H9 (cell line): ENCODE measurements at regions not wholly inside any gene's neighbourhood (a gene's known extent, or its start where the extent isn't known, plus 50 kb on each side); places are given as distances from the start of the nearest gene placed in this dataset.

ENCODE experiments used
- DNase-seq: peaks from one replicate; pipeline ENCODE4 v3.0.0-alpha.2; 2017
- H2AFZ ChIP-seq: one replicate; pipeline ENCODE4 v1.6.1; 2013; ENCODE audit warnings: mild to moderate bottlenecking, low read length, control low read depth, moderate library complexity
- H2AK5ac ChIP-seq: 2 replicates; pipeline ENCODE4 v1.6.1; 2013; ENCODE audit warnings: low read length, control low read depth, mixed read lengths; ENCODE audit not compliant: insufficient read length
- H2BK120ac ChIP-seq: one replicate; pipeline ENCODE4 v1.6.1; 2013; ENCODE audit warnings: low read depth, mild to moderate bottlenecking, low read length, control low read depth, inconsistent platforms; ENCODE audit not compliant: poor library complexity, severe bottlenecking
- H2BK12ac ChIP-seq: 2 replicates; pipeline ENCODE4 v1.6.1; 2013; ENCODE audit warnings: low read length, control low read depth, mixed read lengths, low read depth; ENCODE audit not compliant: insufficient read length
- H2BK15ac ChIP-seq: 2 replicates; pipeline ENCODE4 v1.6.1; 2013; ENCODE audit warnings: low read depth, low read length, control low read depth
- H2BK20ac ChIP-seq: one replicate; pipeline ENCODE4 v1.6.1; 2013; ENCODE audit warnings: low read depth, mild to moderate bottlenecking, low read length, control low read depth, inconsistent platforms; ENCODE audit not compliant: poor library complexity, severe bottlenecking
- H2BK5ac ChIP-seq: 2 replicates; pipeline ENCODE4 v1.6.1; 2013; ENCODE audit warnings: low read length, control low read depth, mixed read lengths; ENCODE audit not compliant: insufficient read length
- H3K14ac ChIP-seq: 2 replicates; pipeline ENCODE4 v1.6.1; 2013; ENCODE audit warnings: low read length, control low read depth; ENCODE audit not compliant: insufficient read depth
- H3K18ac ChIP-seq: 2 replicates; pipeline ENCODE4 v1.6.1; 2013; ENCODE audit warnings: low read depth, mild to moderate bottlenecking, mixed read lengths, low read length, control low read depth; ENCODE audit not compliant: insufficient read length
- H3K23ac ChIP-seq: 2 replicates; pipeline ENCODE4 v1.6.1; 2013; ENCODE audit warnings: low read length, control low read depth, mixed read lengths, low read depth; ENCODE audit not compliant: insufficient read length
- H3K23me2 ChIP-seq: 2 replicates; pipeline ENCODE4 v1.6.1; 2013; ENCODE audit warnings: low read depth, mild to moderate bottlenecking, mixed read lengths, low read length, control low read depth; ENCODE audit not compliant: insufficient read length, poor library complexity, severe bottlenecking
- H3K27ac ChIP-seq: 2 replicates; pipeline ENCODE4 v1.5.1; 2013; ENCODE audit warnings: low read length, control low read depth, mixed read lengths, low read depth; ENCODE audit not compliant: insufficient read length
- H3K27me3 ChIP-seq: 2 replicates; pipeline ENCODE4 v1.6.1; 2013; ENCODE audit warnings: low read length, control low read depth, inconsistent platforms; ENCODE audit not compliant: insufficient read depth
- H3K4ac ChIP-seq: 2 replicates; pipeline ENCODE4 v1.6.1; 2013; ENCODE audit warnings: low read depth, mild to moderate bottlenecking, control low read depth, inconsistent platforms, low read length, moderate library complexity
- H3K4me1 ChIP-seq: 2 replicates; pipeline ENCODE4 v1.6.1; 2013; ENCODE audit warnings: low read length, control low read depth, inconsistent platforms; ENCODE audit not compliant: insufficient read depth
- H3K4me2 ChIP-seq: 2 replicates; pipeline ENCODE4 v1.6.1; 2013; ENCODE audit warnings: low read length, control low read depth, mixed read lengths; ENCODE audit not compliant: insufficient read length, insufficient read depth
- H3K56ac ChIP-seq: 2 replicates; pipeline ENCODE4 v1.6.1; 2013; ENCODE audit warnings: low read depth, mild to moderate bottlenecking, mixed read lengths, low read length, control low read depth; ENCODE audit not compliant: insufficient read length
- H3K79me1 ChIP-seq: 2 replicates; pipeline ENCODE4 v1.6.1; 2013; ENCODE audit warnings: low read depth, mild to moderate bottlenecking, moderate library complexity, low read length, control low read depth, inconsistent platforms; ENCODE audit not compliant: insufficient read depth, poor library complexity, severe bottlenecking
- H3K79me2 ChIP-seq: 2 replicates; pipeline ENCODE4 v1.6.1; 2013; ENCODE audit warnings: low read length, control low read depth, inconsistent platforms; ENCODE audit not compliant: insufficient read depth
- H3K9ac ChIP-seq: 2 replicates; pipeline ENCODE4 v1.6.1; 2013; ENCODE audit warnings: low read length, control low read depth, mixed read lengths; ENCODE audit not compliant: insufficient read length; ENCODE audit errors: extremely low read depth
- H3K9me3 ChIP-seq: one replicate; pipeline ENCODE4 v1.6.1; 2013; ENCODE audit warnings: low read depth, low read length, inconsistent platforms; ENCODE audit not compliant: control insufficient read depth
- H3T11ph ChIP-seq: one replicate; pipeline ENCODE4 v1.6.1; 2013; ENCODE audit warnings: mild to moderate bottlenecking, low read length, control low read depth, inconsistent platforms
- H4K20me1 ChIP-seq: one replicate; pipeline ENCODE4 v1.6.1; 2013; ENCODE audit not compliant: control insufficient read depth, insufficient read length, insufficient read depth
- H4K5ac ChIP-seq: 2 replicates; pipeline ENCODE4 v1.6.1; 2013; ENCODE audit warnings: low read depth, mild to moderate bottlenecking, mixed read lengths, low read length, control low read depth; ENCODE audit not compliant: insufficient read length
- H4K8ac ChIP-seq: replicated peaks from 2 replicates; pipeline ENCODE4 v1.6.1; 2013; ENCODE audit warnings: low read length, control low read depth, mixed read lengths, low read depth; ENCODE audit not compliant: insufficient read length
- H4K91ac ChIP-seq: 2 replicates; pipeline ENCODE4 v1.6.1; 2013; ENCODE audit warnings: low read depth, mild to moderate bottlenecking, moderate library complexity, mixed read lengths, low read length, control low read depth; ENCODE audit not compliant: insufficient read length
- H3K27ac Mint-ChIP-seq, 3 experiments: 2 replicates in 2 of 3; 3 replicates in 1 of 3; pipeline ENCODE4 v1.8.0; 2020 to 2021; ENCODE audit warnings: mixed read lengths in 3 of 3, mild to moderate bottlenecking in 1 of 3, moderate library complexity in 1 of 3
- H3K27me3 Mint-ChIP-seq: 2 replicates; pipeline ENCODE4 v1.8.0; 2021; ENCODE audit warnings: low read depth, mild to moderate bottlenecking, moderate library complexity, mixed read lengths
- H3K36me3 Mint-ChIP-seq, 3 experiments: 2 replicates in 2 of 3; 3 replicates in 1 of 3; pipeline ENCODE4 v1.8.0; 2020 to 2021; ENCODE audit warnings: low read depth in 3 of 3, mixed read lengths in 3 of 3; ENCODE audit not compliant: insufficient read depth in 1 of 3
- H3K4me1 Mint-ChIP-seq, 2 experiments: 2 replicates each; pipeline ENCODE4 v1.8.0; 2020; ENCODE audit warnings: mixed read lengths in 2 of 2
- H3K4me3 Mint-ChIP-seq, 2 experiments: 2 replicates in 1 of 2; 3 replicates in 1 of 2; pipeline ENCODE4 v1.8.0; 2020 to 2021; ENCODE audit warnings: mild to moderate bottlenecking in 2 of 2, mixed read lengths in 2 of 2, moderate library complexity in 1 of 2
- H3K9me3 Mint-ChIP-seq, 2 experiments: 2 replicates in 1 of 2; 3 replicates in 1 of 2; pipeline ENCODE4 v1.8.0; 2020; ENCODE audit warnings: mild to moderate bottlenecking in 2 of 2, mixed read lengths in 2 of 2, moderate library complexity in 1 of 2
- WGBS: extraction: QIAGEN DNeasy Blood & Tissue Kit; methylation state at CpG from one replicate; pipeline ENCODE4 v1.1.7; 2013; ENCODE audit warnings: missing lambda C conversion rate, low lambda C conversion rate, mixed read lengths; ENCODE audit not compliant: insufficient read length; ENCODE audit errors: extremely low coverage; 5-methylcytosine and 5-hydroxymethylcytosine counted together
- TF ChIP-seq, protein P1 (sequence below): fragments of 200-600 bp; sonication (generic); conservative IDR thresholded peaks from 3 replicates; pipeline ENCODE4 v1.8.0; 2021; ENCODE audit warnings: antibody characterized with exemption, mild to moderate bottlenecking

DNA sequence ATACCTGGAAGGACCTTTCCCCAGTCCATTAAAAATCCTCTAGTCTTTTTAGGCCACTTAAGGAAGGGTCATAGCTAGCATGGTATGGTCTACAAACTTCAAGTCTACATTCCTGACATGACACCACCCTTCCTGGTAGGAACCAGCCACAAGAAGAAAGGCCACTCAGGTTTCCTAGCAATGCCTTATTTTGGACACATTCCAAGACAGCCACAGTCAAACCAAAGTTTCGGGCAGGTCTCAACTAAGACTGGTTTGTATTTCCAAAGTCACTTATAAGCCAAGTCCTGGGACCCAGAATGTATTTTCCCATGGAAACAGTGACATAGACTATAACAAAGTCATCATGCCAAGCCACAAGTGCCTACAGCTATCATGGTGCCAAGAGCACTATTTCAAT is 50.6 kb upstream of the SLC44A3 start:
- no peak overlapping the region for H3K27ac Mint-ChIP-seq
- WGBS, result no CpG with 5 or more reads among the region's 1 CpG
- peaks cover 4 to 16% of the 10 kb centered on the region in 2 experiments for H3K4me1 Mint-ChIP-seq
- H3K4me3 Mint-ChIP-seq, result no peak overlapping the region
- Histone ChIP-seq H4K91ac (no peak overlapping the region), H3K4ac (no peak overlapping the region), H2BK120ac (no peak overlapping the region), H3K79me2 (no peaks in the 10 kb centered on the region), H3T11ph (no peak overlapping the region), H3K27ac (no peak overlapping the region), H3K23me2 (no peaks in the 10 kb centered on the region), H4K8ac (no peak overlapping the region), H2BK15ac (no peak overlapping the region), H3K4me2 (no peak overlapping the region), H3K18ac (no peak overlapping the region), H3K4me1 (no peaks in the 10 kb centered on the region), H2BK5ac (no peak overlapping the region), H4K20me1 (no peaks in the 10 kb centered on the region), H3K9ac (no peak overlapping the region), H3K14ac (no peak overlapping the region), H3K27me3 (no peaks in the 10 kb centered on the region), H3K79me1 (no peaks in the 10 kb centered on the region), H4K5ac (no peak overlapping the region), H3K56ac (no peak overlapping the region), H3K23ac (no peak overlapping the region), H2BK20ac (no peak overlapping the region), H3K9me3 (no peaks in the 10 kb centered on the region), H2AFZ (no peak overlapping the region), H2BK12ac (no peak overlapping the region), H2AK5ac (no peak overlapping the region)
- H3K27me3 Mint-ChIP-seq, result no peaks in the 10 kb centered on the region
- TF ChIP-seq, protein P1, sequence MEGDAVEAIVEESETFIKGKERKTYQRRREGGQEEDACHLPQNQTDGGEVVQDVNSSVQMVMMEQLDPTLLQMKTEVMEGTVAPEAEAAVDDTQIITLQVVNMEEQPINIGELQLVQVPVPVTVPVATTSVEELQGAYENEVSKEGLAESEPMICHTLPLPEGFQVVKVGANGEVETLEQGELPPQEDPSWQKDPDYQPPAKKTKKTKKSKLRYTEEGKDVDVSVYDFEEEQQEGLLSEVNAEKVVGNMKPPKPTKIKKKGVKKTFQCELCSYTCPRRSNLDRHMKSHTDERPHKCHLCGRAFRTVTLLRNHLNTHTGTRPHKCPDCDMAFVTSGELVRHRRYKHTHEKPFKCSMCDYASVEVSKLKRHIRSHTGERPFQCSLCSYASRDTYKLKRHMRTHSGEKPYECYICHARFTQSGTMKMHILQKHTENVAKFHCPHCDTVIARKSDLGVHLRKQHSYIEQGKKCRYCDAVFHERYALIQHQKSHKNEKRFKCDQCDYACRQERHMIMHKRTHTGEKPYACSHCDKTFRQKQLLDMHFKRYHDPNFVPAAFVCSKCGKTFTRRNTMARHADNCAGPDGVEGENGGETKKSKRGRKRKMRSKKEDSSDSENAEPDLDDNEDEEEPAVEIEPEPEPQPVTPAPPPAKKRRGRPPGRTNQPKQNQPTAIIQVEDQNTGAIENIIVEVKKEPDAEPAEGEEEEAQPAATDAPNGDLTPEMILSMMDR, result no peak
- peaks cover 0 to 3% of the 10 kb centered on the region in 2 experiments; a peak in 1 of 5 replicates for H3K9me3 Mint-ChIP-seq
- H3K36me3 Mint-ChIP-seq, result peaks cover 0 to 3% (median 2%) of the 10 kb centered on the region in 3 experiments; a peak in 3 of 7 replicates
- DNase-seq, result no peak
